ENCODE measurements at regions not wholly inside any gene's neighbourhood (a gene's known extent, or its start where the extent isn't known, plus 50 kb on each side); places are given as distances from the start of the nearest gene placed in this dataset.

DNA sequence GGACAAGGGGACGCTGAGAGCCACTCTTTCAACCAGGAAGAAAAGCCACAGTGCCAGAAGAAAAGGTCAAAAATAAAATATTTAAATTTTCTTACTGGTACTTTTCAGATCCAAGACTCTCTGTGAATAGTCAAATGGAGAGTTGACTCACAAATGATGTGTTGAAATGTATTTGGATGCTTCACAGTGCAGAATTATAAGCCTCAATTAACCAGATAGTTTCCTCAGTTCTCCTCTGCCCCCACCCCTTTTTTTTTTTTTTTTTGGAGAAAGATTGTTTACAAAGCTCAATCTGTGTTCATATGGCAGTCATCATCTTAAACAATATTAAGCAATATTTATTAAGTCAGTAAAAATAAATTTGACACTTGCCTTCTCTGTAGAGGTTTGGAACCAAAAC, 470.8 kb downstream of the FGF9 start:
- H3K27me3 ChIP-seq (replicated peaks in 1 of 4; ENCODE audit: control insufficient read depth in 3 of 4, extremely low read depth in 1 of 4, insufficient read depth in 3 of 4, low read length in 3 of 4) = peaks cover 0 to 1% (median 0%) of the 10 kb centered on the region in 4 experiments; a peak in 1 of 7 replicates
- H2AFZ ChIP-seq (ENCODE audit: low read length) = no peak overlapping the region
- no peak overlapping the region for H3K23ac ChIP-seq (ENCODE audit: insufficient read length)
- FAIRE-seq (no peak), DNase-seq (ENCODE audit: low read depth in 1 of 2, low spot score in 2 of 2) (no peak)
- H3K4me2 ChIP-seq (ENCODE audit: insufficient read depth in 1 of 2, low read depth in 2 of 2, low read length in 2 of 2) = no peak overlapping the region
- no peak overlapping the region for H2BK120ac ChIP-seq (replicated peaks; ENCODE audit: low read depth, low read length)
- TF ChIP-seq EP300 (IDR thresholded peaks at IDR 0.05; ENCODE audit: borderline replicate concordance in 1 of 2, low read depth in 2 of 2, low read length in 2 of 2) (no peak), GABPA (IDR thresholded peaks at IDR 0.05; ENCODE audit: borderline replicate concordance, insufficient read depth, low read length) (no peak), NANOG (IDR thresholded peaks at IDR 0.05; ENCODE audit: insufficient read depth, low read depth, low read length, poor library complexity, severe bottlenecking) (no peak), RFX5 (IDR thresholded peaks at IDR 0.05; ENCODE audit: borderline replicate concordance, low read depth, low read length) (no peak)
- H3K56ac ChIP-seq (replicated peaks; ENCODE audit: insufficient read length, low read depth, low read length) = no peak overlapping the region
- POLR2A ChIA-PET (ENCODE audit: partially characterized antibody) = no interaction called here
- H3K36me3 ChIP-seq (ENCODE audit: control insufficient read depth in 2 of 4, insufficient read depth in 4 of 4, low read length in 3 of 4) = no peaks in the 10 kb centered on the region
- H2AK5ac ChIP-seq (ENCODE audit: low read depth, low read length) = no peak overlapping the region
- H3K27ac ChIP-seq (ENCODE audit: low read depth, low read length) = no peak overlapping the region
- no peak overlapping the region for H2BK15ac ChIP-seq (ENCODE audit: low read length)
- no peak overlapping the region for H3K4me3 ChIP-seq (ENCODE audit: extremely low read depth in 1 of 4, insufficient read depth in 2 of 4, low read depth in 3 of 4, low read length in 4 of 4)
- H3K14ac ChIP-seq (ENCODE audit: insufficient read length) = no peak overlapping the region
- H2BK12ac ChIP-seq (ENCODE audit: low read depth, low read length) = no peak overlapping the region
- H4K8ac ChIP-seq (ENCODE audit: extremely low read depth, insufficient read depth, low read length) = no peak overlapping the region
- H3K4ac ChIP-seq (replicated peaks; ENCODE audit: insufficient read length, low read depth, low read length) = no peak overlapping the region
- no peak overlapping the region for H2BK5ac ChIP-seq (ENCODE audit: low read depth, low read length)
- no peak overlapping the region for H3K9ac ChIP-seq (replicated peaks in 1 of 4; ENCODE audit: extremely low read depth in 1 of 4, low read depth in 3 of 4, low read length in 3 of 4)
- H4K20me1 ChIP-seq (replicated peaks in 1 of 2; ENCODE audit: control insufficient read depth in 1 of 2, insufficient read depth in 2 of 2, low read length in 2 of 2) = no peaks in the 10 kb centered on the region
- H4K5ac ChIP-seq (ENCODE audit: insufficient read length, low read depth, low read length) = no peak overlapping the region
- no peak overlapping the region for H4K91ac ChIP-seq (replicated peaks; ENCODE audit: insufficient read length, low read length)
- WGBS, 2 experiments (ENCODE audit: extremely low coverage in 1 of 2, insufficient coverage in 1 of 2, insufficient read length in 1 of 2, insufficient replicate concordance in 2 of 2, low coverage in 1 of 2, low lambda C conversion rate in 2 of 2, missing lambda C conversion rate in 1 of 2) = 85% methylated on average over 1 of the region's 1 CpG; no CpG with 5 or more reads in 1 of the 2 experiments
- CTCF ChIA-PET (ENCODE audit: partially characterized antibody) = no interaction called here
- H3K9me3 ChIP-seq (ENCODE audit: insufficient read depth in 2 of 2, low read depth in 1 of 2, low read length in 1 of 2) = no peaks in the 10 kb centered on the region
- H3K18ac ChIP-seq (ENCODE audit: extremely low read depth, low read length) = no peak overlapping the region
- no peaks in the 10 kb centered on the region for H3K4me1 ChIP-seq (replicated peaks in 1 of 4; ENCODE audit: control insufficient read depth in 3 of 4, insufficient read depth in 4 of 4, low read length in 3 of 4)
- no peaks in the 10 kb centered on the region for H3K79me1 ChIP-seq (ENCODE audit: low read depth, low read length)
- H3K23me2 ChIP-seq (ENCODE audit: low read depth, low read length) = no peaks in the 10 kb centered on the region
- no peaks in the 10 kb centered on the region for H3K79me2 ChIP-seq (ENCODE audit: control insufficient read depth in 1 of 2, insufficient read depth in 2 of 2, low read length in 2 of 2)
- no peak overlapping the region for H2BK20ac ChIP-seq (ENCODE audit: low read length)
